Astrocyte of the cerebellum (primary cell): ENCODE measurements at regions not wholly inside any gene's neighbourhood (a gene's known extent, or its start where the extent isn't known, plus 50 kb on each side); places are given as distances from the start of the nearest gene placed in this dataset.

Source experiments
- DNase-seq: peaks from one replicate; pipeline ENCODE4 v3.0.0-alpha.2; 2011; ENCODE audit warnings: low read depth
- H3K4me3 ChIP-seq: 2 replicates; pipeline ENCODE4 v1.5.1; 2011; ENCODE audit warnings: mild to moderate bottlenecking, low read depth, low read length, moderate library complexity
- CTCF ChIP-seq: IDR thresholded peaks from 2 replicates; pipeline ENCODE4 v1.5.1; 2012; ENCODE audit warnings: low read length, low read depth, moderate library complexity, mild to moderate bottlenecking; ENCODE audit errors: missing control alignments
- in situ Hi-C: cut with HindIII; loops from 2 replicates; pipeline ENCODE4 v1.10.0; 2017; ENCODE audit warnings: low sequenced_read_pairs

DNA sequence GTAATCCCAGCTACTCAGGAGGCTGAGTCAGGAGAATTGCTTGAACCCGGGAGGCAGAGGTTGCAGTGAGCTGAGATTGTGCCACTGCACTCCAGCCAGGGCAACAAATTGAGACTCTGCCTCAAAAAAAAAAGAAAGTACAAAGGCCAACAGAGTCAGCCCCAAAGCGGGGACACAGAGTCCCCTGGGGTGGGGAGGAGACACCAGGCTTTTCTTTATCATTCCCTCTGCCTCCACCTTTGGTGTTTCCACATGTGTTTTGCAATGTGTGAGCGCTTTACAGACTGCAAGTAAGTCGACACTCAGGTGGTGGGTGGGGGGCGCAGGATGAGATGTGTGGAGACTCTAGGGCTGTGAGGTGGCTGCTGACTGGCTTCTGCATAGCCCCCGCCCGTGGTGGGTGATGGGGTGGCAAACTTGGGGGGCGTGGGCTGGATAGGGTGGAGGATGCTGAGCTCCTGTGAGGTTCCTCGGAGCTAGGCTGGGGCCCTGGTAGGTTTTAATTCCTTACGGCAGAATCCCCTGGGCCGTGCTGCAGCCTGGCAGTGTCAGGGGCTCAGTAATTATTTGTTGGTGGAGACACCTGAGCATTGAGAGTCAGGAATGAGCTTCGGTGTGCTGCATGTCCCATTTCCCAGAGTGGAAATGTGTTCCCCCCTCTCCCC, 177.2 kb downstream of the CTTN start:
- H3K4me3 ChIP-seq, result no peak overlapping the region
- DNase-seq, result no peak
- no peak for TF ChIP-seq CTCF
- in situ Hi-C loops, result no loop called here

GRCh38 chr11:70577258-70577603, 178.9 kb downstream of the CTTN start:
- in situ Hi-C loops, result no loop called here
- no peak for TF ChIP-seq CTCF
- H3K4me3 ChIP-seq, result no peak overlapping the region
- DNase-seq, result no peak

DNA sequence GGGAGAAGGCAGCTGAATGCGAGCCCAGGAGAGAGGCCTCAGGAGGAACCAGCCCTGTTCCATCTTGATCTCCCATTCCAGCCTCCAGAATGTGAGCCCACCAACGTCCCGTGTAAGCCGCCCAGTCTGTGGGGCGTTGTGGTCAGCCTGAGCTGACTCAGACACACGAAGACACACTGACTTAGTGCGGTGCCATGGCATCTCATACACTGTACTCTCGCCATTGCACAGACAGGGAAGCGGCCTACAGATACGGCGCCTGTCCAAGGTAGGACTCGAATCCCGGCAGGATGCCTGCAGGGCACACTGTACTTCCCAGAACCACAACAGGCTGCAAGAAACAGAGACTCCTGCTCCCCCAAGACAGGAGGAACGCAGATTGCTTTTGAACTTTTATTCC, 179.6 kb downstream of the CTTN start:
- no peak for TF ChIP-seq CTCF
- in situ Hi-C loops, result no loop called here
- H3K4me3 ChIP-seq, result no peak overlapping the region
- DNase-seq, result no peak

DNA sequence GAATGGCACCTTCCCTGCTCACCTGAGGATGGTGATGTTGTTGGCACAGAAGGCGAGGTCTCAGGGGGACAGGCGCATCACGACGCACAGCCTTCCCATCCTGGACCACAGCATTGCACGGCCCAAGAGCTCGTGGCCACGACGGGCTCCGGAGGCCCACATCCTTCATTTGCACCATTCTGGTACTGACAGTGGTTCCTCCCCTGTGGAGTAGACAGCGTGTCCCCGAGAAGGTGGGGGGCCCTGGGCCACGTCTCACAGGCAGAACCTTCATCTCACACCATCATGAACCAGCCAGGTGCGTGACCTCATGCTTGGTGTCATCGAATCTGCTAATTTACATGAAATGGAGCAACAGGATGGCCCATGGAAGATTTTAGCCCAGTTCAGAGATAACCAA, 180.0 kb downstream of the CTTN start:
- DNase-seq, result no peak
- in situ Hi-C loops, result no loop called here
- H3K4me3 ChIP-seq, result no peak overlapping the region
- no peak for TF ChIP-seq CTCF

- in situ Hi-C loops, result no loop called here
- H3K4me3 ChIP-seq, result no peak overlapping the region
- TF ChIP-seq CTCF, result no peak
- DNase-seq, result no peak
Measured at GRCh38 chr11:70578831-70579230, 180.5 kb downstream of the CTTN start.

GRCh38 chr11:70579316-70579955, 181.1 kb downstream of the CTTN start:
- in situ Hi-C loops, result no loop called here
- no peak for TF ChIP-seq CTCF
- no peak for DNase-seq
- H3K4me3 ChIP-seq, result no peak overlapping the region
